ENCODE measurements at regions not wholly inside any gene's neighbourhood (a gene's known extent, or its start where the extent isn't known, plus 50 kb on each side); places are given as distances from the start of the nearest gene placed in this dataset.

- H3K4me1 ChIP-seq (ENCODE audit: insufficient read depth, low read length), result no peaks in the 10 kb centered on the region
- H3K27me3 ChIP-seq (ENCODE audit: insufficient read depth, low read length), result no peaks in the 10 kb centered on the region
- no peak for TF ChIP-seq CTCF (IDR thresholded peaks at IDR 0.05; ENCODE audit: extremely low read depth, low read depth, low read length)
- no peak for DNase-seq (ENCODE audit: insufficient read length, low spot score, missing footprints)
- no peak overlapping the region for H2AFZ ChIP-seq (ENCODE audit: low read length)
- H3K9me3 ChIP-seq (ENCODE audit: low read depth, low read length), result no peaks in the 10 kb centered on the region
- H4K20me1 ChIP-seq (ENCODE audit: insufficient read depth, low read length), result no peaks in the 10 kb centered on the region
- H3K36me3 ChIP-seq (ENCODE audit: insufficient read depth, low read length), result no peaks in the 10 kb centered on the region
- H3K4me3 ChIP-seq (ENCODE audit: insufficient read depth, low read length), result no peak overlapping the region
- no peaks in the 10 kb centered on the region for H3K79me2 ChIP-seq (ENCODE audit: insufficient read depth, low read length)
- H3K4me2 ChIP-seq (ENCODE audit: insufficient read depth, low read length), result no peak overlapping the region
- H3K27ac ChIP-seq (ENCODE audit: low read depth, low read length), result no peak overlapping the region
These were observed 56.4 kb upstream of the DAPK1 start for GRCh38 chr9:87441251-87441650.

GRCh38 chr9:87442451-87442850 lies 55.2 kb upstream of the DAPK1 start:
- Histone ChIP-seq H2AFZ (ENCODE audit: low read length) (no peak overlapping the region), H3K79me2 (ENCODE audit: insufficient read depth, low read length) (no peaks in the 10 kb centered on the region), H3K4me2 (ENCODE audit: insufficient read depth, low read length) (no peak overlapping the region), H3K4me1 (ENCODE audit: insufficient read depth, low read length) (no peaks in the 10 kb centered on the region), H3K9me3 (ENCODE audit: low read depth, low read length) (no peaks in the 10 kb centered on the region), H3K36me3 (ENCODE audit: insufficient read depth, low read length) (no peaks in the 10 kb centered on the region), H3K27me3 (ENCODE audit: insufficient read depth, low read length) (peaks cover 2% of the 10 kb centered on the region), H3K4me3 (ENCODE audit: insufficient read depth, low read length) (no peak overlapping the region), H4K20me1 (ENCODE audit: insufficient read depth, low read length) (no peaks in the 10 kb centered on the region), H3K27ac (ENCODE audit: low read depth, low read length) (no peak overlapping the region)
- TF ChIP-seq CTCF (IDR thresholded peaks at IDR 0.05; ENCODE audit: extremely low read depth, low read depth, low read length), result no peak
- no peak for DNase-seq (ENCODE audit: insufficient read length, low spot score, missing footprints)

GRCh38 chr9:87443006-87443405 lies 54.7 kb upstream of the DAPK1 start:
- Histone ChIP-seq H3K27ac (ENCODE audit: low read depth, low read length) (no peak overlapping the region), H4K20me1 (ENCODE audit: insufficient read depth, low read length) (no peaks in the 10 kb centered on the region), H3K9me3 (ENCODE audit: low read depth, low read length) (no peaks in the 10 kb centered on the region), H3K79me2 (ENCODE audit: insufficient read depth, low read length) (no peaks in the 10 kb centered on the region), H3K4me3 (ENCODE audit: insufficient read depth, low read length) (no peak overlapping the region), H3K4me1 (ENCODE audit: insufficient read depth, low read length) (no peaks in the 10 kb centered on the region), H3K36me3 (ENCODE audit: insufficient read depth, low read length) (no peaks in the 10 kb centered on the region), H3K27me3 (ENCODE audit: insufficient read depth, low read length) (peaks cover 3% of the 10 kb centered on the region), H3K4me2 (ENCODE audit: insufficient read depth, low read length) (no peak overlapping the region), H2AFZ (ENCODE audit: low read length) (no peak overlapping the region)
- no peak for TF ChIP-seq CTCF (IDR thresholded peaks at IDR 0.05; ENCODE audit: extremely low read depth, low read depth, low read length)
- DNase-seq (ENCODE audit: insufficient read length, low spot score, missing footprints), result no peak

- Histone ChIP-seq H3K4me1 (ENCODE audit: insufficient read depth, low read length) (no peaks in the 10 kb centered on the region), H3K27ac (ENCODE audit: low read depth, low read length) (no peak overlapping the region), H3K4me2 (ENCODE audit: insufficient read depth, low read length) (no peak overlapping the region), H2AFZ (ENCODE audit: low read length) (no peak overlapping the region), H3K4me3 (ENCODE audit: insufficient read depth, low read length) (no peak overlapping the region), H4K20me1 (ENCODE audit: insufficient read depth, low read length) (no peaks in the 10 kb centered on the region), H3K79me2 (ENCODE audit: insufficient read depth, low read length) (no peaks in the 10 kb centered on the region), H3K9me3 (ENCODE audit: low read depth, low read length) (no peaks in the 10 kb centered on the region), H3K27me3 (ENCODE audit: insufficient read depth, low read length) (peaks cover 3% of the 10 kb centered on the region), H3K36me3 (ENCODE audit: insufficient read depth, low read length) (no peaks in the 10 kb centered on the region)
- TF ChIP-seq CTCF (IDR thresholded peaks at IDR 0.05; ENCODE audit: extremely low read depth, low read depth, low read length), result no peak
- DNase-seq (ENCODE audit: insufficient read length, low spot score, missing footprints), result no peak
These were observed 54.2 kb upstream of the DAPK1 start for GRCh38 chr9:87443461-87443860.

Measured in osteoblast (primary cell).